GM10248 (cell line): ENCODE measurements at regions not wholly inside any gene's neighbourhood (a gene's known extent, or its start where the extent isn't known, plus 50 kb on each side); places are given as distances from the start of the nearest gene placed in this dataset.

ENCODE experiments used
- CTCF ChIA-PET: fragments of 300-600 bp; sonication (Branson Sonifier 250); formaldehyde crosslinking; extraction: SDS; loops from one replicate; lab custom pipeline; 2021; ENCODE audit warnings: antibody characterized with exemption; lab: Yijun Ruan, JAX
- POLR2A ChIA-PET: fragments of 350-650 bp; sonication (Branson Sonifier 250); formaldehyde crosslinking; extraction: SDS; loops from one replicate; lab custom pipeline; 2020; ENCODE audit warnings: antibody characterized with exemption; lab: Yijun Ruan, JAX
- DNase-seq: peaks from one replicate; pipeline ENCODE4 v3.0.0; 2012; ENCODE audit errors: extremely low spot score
- CTCF ChIP-seq: IDR thresholded peaks from 2 replicates; pipeline ENCODE4 v1.5.1; 2012; ENCODE audit warnings: mild to moderate bottlenecking, low read depth; ENCODE audit errors: extremely low read depth, missing control alignments, control extremely low read depth

- no peak for TF ChIP-seq CTCF
- no peak for DNase-seq
- CTCF ChIA-PET: interaction anchor here (1.0 kb wide), 1 partner anchor 9 kb away, joined by 3 read pairs; no protein-coding TSS in a partner anchor
- POLR2A ChIA-PET: no interaction called here
Observed at GRCh38 chr5:51488803-51489642, 105.8 kb downstream of the ISL1 start.

GRCh38 chr5:51494821-51495220 is 111.6 kb downstream of the ISL1 start:
- TF ChIP-seq CTCF: no peak
- ChIA-PET CTCF (interaction anchor here (0.8 kb wide), 1 partner anchor 10 kb away, joined by 3 read pairs; no protein-coding TSS in a partner anchor), POLR2A (no interaction called here)
- no peak for DNase-seq

DNA sequence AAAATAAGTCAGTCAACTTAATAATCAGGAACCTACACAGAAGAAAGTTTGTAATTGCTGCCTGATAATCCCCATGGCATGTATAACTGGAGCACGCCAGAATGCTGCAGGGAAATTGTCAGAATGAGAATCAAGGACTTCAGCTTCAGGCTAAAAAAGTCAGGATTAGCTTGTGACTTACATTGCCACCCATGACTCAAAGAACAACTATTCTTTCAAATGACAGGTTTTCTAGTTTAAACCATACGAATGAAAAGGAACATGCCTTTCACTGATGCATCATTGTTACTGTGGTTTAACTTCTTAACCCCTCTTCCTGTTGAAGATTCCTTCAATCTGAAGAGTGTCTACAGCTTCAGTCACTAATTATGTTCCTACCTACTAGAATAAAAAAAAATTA is 112.4 kb downstream of the ISL1 start:
- CTCF ChIA-PET: no interaction called here
- no peak for TF ChIP-seq CTCF
- POLR2A ChIA-PET: no interaction called here
- no peak for DNase-seq

GRCh38 chr5:51517838-51518237 is 134.6 kb downstream of the ISL1 start:
- CTCF ChIA-PET: interaction anchor here (0.8 to 1.8 kb wide), 2 partner anchors 8 to 15 kb away, joined by 3 to 6 read pairs; no protein-coding TSS in a partner anchor
- TF ChIP-seq CTCF: no peak
- POLR2A ChIA-PET: no interaction called here
- DNase-seq: no peak

GRCh38 chr5:51518607-51519006 is 135.4 kb downstream of the ISL1 start:
- TF ChIP-seq CTCF: no peak
- POLR2A ChIA-PET: no interaction called here
- CTCF ChIA-PET: interaction anchor here (1.8 kb wide), 1 partner anchor 15 kb away, joined by 6 read pairs; no protein-coding TSS in a partner anchor
- DNase-seq: no peak

- ChIA-PET CTCF (no interaction called here), POLR2A (no interaction called here)
- DNase-seq: no peak
- TF ChIP-seq CTCF: no peak
Observed at GRCh38 chr5:51521583-51521982, 138.3 kb downstream of the ISL1 start.
